ENCODE measurements at regions not wholly inside any gene's neighbourhood (a gene's known extent, or its start where the extent isn't known, plus 50 kb on each side); places are given as distances from the start of the nearest gene placed in this dataset.
A peak's percentile ranks its signal among the peaks of the same experiment; 100 is the strongest.

GRCh38 chr10:120735315-120735714, 115.8 kb upstream of the WDR11 start:
- no peak for DNase-seq (ENCODE audit: unreplicated experiment)
- TF ChIP-seq CTCF (IDR thresholded peaks at IDR 0.05; ENCODE audit: unreplicated experiment): no peak
- CTCF ChIA-PET: interaction anchor here (0.6 to 8.2 kb wide), 27 partner anchors 8 to 1021 kb away, joined by 3 to 178 read pairs (median 3); no protein-coding TSS in a partner anchor

GRCh38 chr10:120735773-120736371, 115.3 kb upstream of the WDR11 start:
- no TSS peak for BruUV-seq (replicated peaks)
- CTCF ChIA-PET: interaction anchor here (0.6 to 8.2 kb wide), 30 partner anchors 9 to 786 kb away, joined by 3 to 178 read pairs (median 4); no protein-coding TSS in a partner anchor
- peak; percentile 60 for TF ChIP-seq CTCF (IDR thresholded peaks at IDR 0.05; ENCODE audit: unreplicated experiment)
- Mint-ChIP-seq H3K4me3 (ENCODE audit: unreplicated experiment) (no peak overlapping the region), H3K27me3 (ENCODE audit: insufficient read depth, unreplicated experiment) (peaks cover 45% of the 10 kb centered on the region), H3K4me1 (ENCODE audit: insufficient read depth, unreplicated experiment) (peaks cover 13% of the 10 kb centered on the region), H3K9me3 (ENCODE audit: unreplicated experiment) (no peaks in the 10 kb centered on the region), H3K27ac (ENCODE audit: low read depth, unreplicated experiment) (no peak overlapping the region), H3K36me3 (ENCODE audit: insufficient read depth, unreplicated experiment) (no peaks in the 10 kb centered on the region)
- intact Hi-C loops (cut with micrococcal nuclease): loop anchor here (1.0 to 2.0 kb wide), 3 partner anchors 227 to 513 kb away; no protein-coding TSS in a partner anchor
- peak; percentile 37 for DNase-seq (ENCODE audit: unreplicated experiment)
- POLR2A ChIA-PET: interaction anchor here (0.9 to 1.0 kb wide), 2 partner anchors 12 to 20 kb away, joined by 3 to 5 read pairs; no protein-coding TSS in a partner anchor

More at GRCh38 chr10:120735315-120735714, 115.8 kb upstream of the WDR11 start:
- POLR2A ChIA-PET: no interaction called here
- Mint-ChIP-seq H3K27ac (ENCODE audit: low read depth, unreplicated experiment) (no peak overlapping the region), H3K27me3 (ENCODE audit: insufficient read depth, unreplicated experiment) (peaks cover 45% of the 10 kb centered on the region), H3K4me1 (ENCODE audit: insufficient read depth, unreplicated experiment) (peaks cover 13% of the 10 kb centered on the region), H3K4me3 (ENCODE audit: unreplicated experiment) (no peak overlapping the region), H3K9me3 (ENCODE audit: unreplicated experiment) (no peaks in the 10 kb centered on the region), H3K36me3 (ENCODE audit: insufficient read depth, unreplicated experiment) (no peaks in the 10 kb centered on the region)
- intact Hi-C loops (cut with micrococcal nuclease): loop anchor here (1.0 to 2.0 kb wide), 3 partner anchors 227 to 513 kb away; no protein-coding TSS in a partner anchor
- BruUV-seq (replicated peaks): no TSS peak

- intact Hi-C loops (cut with micrococcal nuclease): no loop called here
- Mint-ChIP-seq H3K27ac (ENCODE audit: low read depth, unreplicated experiment) (no peak overlapping the region), H3K4me3 (ENCODE audit: unreplicated experiment) (no peak overlapping the region), H3K27me3 (ENCODE audit: insufficient read depth, unreplicated experiment) (peaks cover 45% of the 10 kb centered on the region), H3K9me3 (ENCODE audit: unreplicated experiment) (no peaks in the 10 kb centered on the region), H3K4me1 (ENCODE audit: insufficient read depth, unreplicated experiment) (peaks cover 13% of the 10 kb centered on the region), H3K36me3 (ENCODE audit: insufficient read depth, unreplicated experiment) (no peaks in the 10 kb centered on the region)
- no TSS peak for BruUV-seq (replicated peaks)
- no peak for TF ChIP-seq CTCF (IDR thresholded peaks at IDR 0.05; ENCODE audit: unreplicated experiment)
- no peak for DNase-seq (ENCODE audit: unreplicated experiment)
- POLR2A ChIA-PET: interaction anchor here (0.9 to 1.0 kb wide), 2 partner anchors 12 to 20 kb away, joined by 3 to 5 read pairs; no protein-coding TSS in a partner anchor
- CTCF ChIA-PET: interaction anchor here (0.6 to 8.2 kb wide), 28 partner anchors 9 to 840 kb away, joined by 3 to 178 read pairs (median 3); no protein-coding TSS in a partner anchor
These were observed 114.8 kb upstream of the WDR11 start for GRCh38 chr10:120736377-120736776.

GRCh38 chr10:120738658-120739057, 112.5 kb upstream of the WDR11 start:
- ChIA-PET CTCF (interaction anchor here (0.6 to 8.2 kb wide), 4 partner anchors 13 to 786 kb away, joined by 4 to 178 read pairs (median 4); no protein-coding TSS in a partner anchor), POLR2A (no interaction called here)
- Mint-ChIP-seq H3K36me3 (ENCODE audit: insufficient read depth, unreplicated experiment) (no peaks in the 10 kb centered on the region), H3K4me3 (ENCODE audit: unreplicated experiment) (no peak overlapping the region), H3K27ac (ENCODE audit: low read depth, unreplicated experiment) (no peak overlapping the region), H3K4me1 (ENCODE audit: insufficient read depth, unreplicated experiment) (no peaks in the 10 kb centered on the region), H3K9me3 (ENCODE audit: unreplicated experiment) (no peaks in the 10 kb centered on the region), H3K27me3 (ENCODE audit: insufficient read depth, unreplicated experiment) (peaks cover 50% of the 10 kb centered on the region)
- DNase-seq (ENCODE audit: unreplicated experiment): no peak
- TF ChIP-seq CTCF (IDR thresholded peaks at IDR 0.05; ENCODE audit: unreplicated experiment): no peak
- intact Hi-C loops (cut with micrococcal nuclease): no loop called here
- no TSS peak for BruUV-seq (replicated peaks)

Measured in MCF 10A (cell line).